Esophagus squamous epithelium (tissue), 4 donors: ENCODE measurements at regions not wholly inside any gene's neighbourhood (a gene's known extent, or its start where the extent isn't known, plus 50 kb on each side); places are given as distances from the start of the nearest gene placed in this dataset.

Experiments used
- POLR2A ChIP-seq, 4 donors: fragments of 450-650 bp; IDR thresholded peaks; one replicate each; pipeline ENCODE4 v1.6.1; 2017; ENCODE audit warnings: antibody characterized with exemption in 4 of 4, mild to moderate bottlenecking in 4 of 4, moderate library complexity in 3 of 4
- TF ChIP-seq, protein P1 (sequence below), 6 experiments: fragments of 450-650 bp in 4 of 6; fragments of 200-600 bp in 2 of 6; sonication (generic) in 2 of 6; IDR thresholded peaks; one replicate each; pipeline ENCODE4 v1.5.1; 2016 to 2019; ENCODE audit warnings: antibody characterized with exemption in 6 of 6, mild to moderate bottlenecking in 4 of 6, moderate library complexity in 4 of 6

DNA sequence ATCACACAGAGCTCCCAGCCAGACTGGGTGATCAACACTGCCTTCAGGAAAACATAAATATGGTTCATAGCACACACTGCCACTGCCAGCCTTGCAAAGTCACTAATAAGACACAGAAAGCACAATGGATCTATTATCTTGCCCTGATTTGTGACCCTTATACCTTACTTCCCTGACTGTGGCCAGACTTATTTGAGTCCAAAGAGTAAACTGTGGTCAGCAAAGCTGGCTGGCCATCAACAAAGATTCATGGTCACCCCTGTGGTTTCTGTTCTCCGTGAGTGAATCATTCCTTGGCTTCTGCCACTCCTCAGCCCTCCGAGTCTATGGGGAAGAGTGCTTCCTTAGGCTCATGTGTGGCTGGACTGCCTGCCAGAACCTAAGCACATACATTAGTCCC is 437.7 kb downstream of the RAP2B start:
- TF ChIP-seq, protein P1, sequence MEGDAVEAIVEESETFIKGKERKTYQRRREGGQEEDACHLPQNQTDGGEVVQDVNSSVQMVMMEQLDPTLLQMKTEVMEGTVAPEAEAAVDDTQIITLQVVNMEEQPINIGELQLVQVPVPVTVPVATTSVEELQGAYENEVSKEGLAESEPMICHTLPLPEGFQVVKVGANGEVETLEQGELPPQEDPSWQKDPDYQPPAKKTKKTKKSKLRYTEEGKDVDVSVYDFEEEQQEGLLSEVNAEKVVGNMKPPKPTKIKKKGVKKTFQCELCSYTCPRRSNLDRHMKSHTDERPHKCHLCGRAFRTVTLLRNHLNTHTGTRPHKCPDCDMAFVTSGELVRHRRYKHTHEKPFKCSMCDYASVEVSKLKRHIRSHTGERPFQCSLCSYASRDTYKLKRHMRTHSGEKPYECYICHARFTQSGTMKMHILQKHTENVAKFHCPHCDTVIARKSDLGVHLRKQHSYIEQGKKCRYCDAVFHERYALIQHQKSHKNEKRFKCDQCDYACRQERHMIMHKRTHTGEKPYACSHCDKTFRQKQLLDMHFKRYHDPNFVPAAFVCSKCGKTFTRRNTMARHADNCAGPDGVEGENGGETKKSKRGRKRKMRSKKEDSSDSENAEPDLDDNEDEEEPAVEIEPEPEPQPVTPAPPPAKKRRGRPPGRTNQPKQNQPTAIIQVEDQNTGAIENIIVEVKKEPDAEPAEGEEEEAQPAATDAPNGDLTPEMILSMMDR (IDR thresholded peaks at IDR 0.05): no peak
- no peak for TF ChIP-seq POLR2A (IDR thresholded peaks at IDR 0.05)
